Activated T-helper 1 cell treated with anti-CD3 and anti-CD28 coated beads, Interleukin-12 subunit alpha, Interleukin-12 subunit beta, Interleukin-2, Interleukin-4 antibody, amounts not matched to agents 30 ng/mL and 10 ng/mL and 1 ng/mL, durations not matched to agents 14 hours and 24 hours and 36 hours (primary cell): ENCODE measurements at regions not wholly inside any gene's neighbourhood (a gene's known extent, or its start where the extent isn't known, plus 50 kb on each side); places are given as distances from the start of the nearest gene placed in this dataset.
"Not testable (repeated sequence)": the region's sequence is repeated elsewhere in the genome, so short reads cannot be mapped to it uniquely, and the experiment has no call there.

ENCODE experiments used
- DNase-seq: peaks from one replicate; pipeline ENCODE4 v3.0.0; 2021; ENCODE audit warnings: low spot score
- H3K27ac Mint-ChIP-seq: one replicate; pipeline ENCODE4 v1.8.0; 2021; ENCODE audit warnings: mild to moderate bottlenecking, mixed read lengths
- H3K27me3 Mint-ChIP-seq: one replicate; pipeline ENCODE4 v1.8.0; 2022; ENCODE audit warnings: mild to moderate bottlenecking, moderate library complexity, mixed read lengths; ENCODE audit not compliant: insufficient read depth
- H3K36me3 Mint-ChIP-seq: one replicate; pipeline ENCODE4 v1.8.0; 2021; ENCODE audit warnings: low read depth, mixed read lengths
- H3K4me1 Mint-ChIP-seq: one replicate; pipeline ENCODE4 v1.8.0; 2021; ENCODE audit warnings: low read depth, mixed read lengths
- H3K4me3 Mint-ChIP-seq: one replicate; pipeline ENCODE4 v1.8.0; 2021; ENCODE audit warnings: mild to moderate bottlenecking, moderate library complexity, mixed read lengths
- H3K9me3 Mint-ChIP-seq: one replicate; pipeline ENCODE4 v1.8.0; 2021; ENCODE audit warnings: mixed read lengths
- intact Hi-C: fragments of 100-400 bp; cut with micrococcal nuclease; formaldehyde crosslinking; loops from one replicate; pipeline ENCODE4 v1.15.1; 2024

DNA sequence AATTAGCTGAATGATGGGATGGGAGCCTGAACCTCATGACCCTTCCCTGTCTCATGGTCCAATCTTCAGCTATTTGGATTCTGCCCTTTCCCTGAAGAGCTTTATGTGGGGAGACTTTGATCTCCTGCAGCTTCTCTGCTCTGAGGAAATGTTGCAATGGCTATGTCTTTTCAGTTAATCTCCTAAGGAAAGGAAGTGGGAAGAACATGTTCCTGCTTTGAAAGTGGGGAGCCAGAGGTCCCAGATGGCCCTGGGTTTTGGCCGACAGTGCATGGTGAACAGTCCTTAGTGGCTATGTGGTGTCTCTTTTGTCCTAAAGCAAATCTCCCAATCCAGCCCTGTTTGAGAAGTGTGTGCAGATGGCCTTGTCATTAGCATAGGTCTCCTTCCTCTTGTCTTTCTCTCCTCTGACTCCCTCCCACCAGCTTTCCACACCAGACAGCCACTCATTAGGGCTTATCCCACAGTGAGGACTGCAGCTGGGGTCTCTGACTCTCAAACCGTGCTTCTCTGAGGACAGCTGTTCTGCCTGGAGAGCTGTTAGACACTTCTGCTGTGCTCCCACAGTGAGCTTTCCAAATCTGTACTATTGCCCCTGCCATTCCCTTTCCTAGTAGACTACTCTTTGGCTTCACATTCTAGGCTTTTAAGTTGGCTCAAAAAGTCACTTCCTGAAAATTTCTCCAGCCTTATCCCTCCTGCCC, 365.8 kb upstream of the UMPS start:
- peaks cover 7% of the 10 kb centered on the region for H3K27me3 Mint-ChIP-seq
- no peak for DNase-seq
- no peaks in the 10 kb centered on the region for H3K4me1 Mint-ChIP-seq
- no peaks in the 10 kb centered on the region for H3K36me3 Mint-ChIP-seq
- H3K9me3 Mint-ChIP-seq, result no peaks in the 10 kb centered on the region
- H3K4me3 Mint-ChIP-seq, result no peak overlapping the region
- intact Hi-C loops, result no loop called here
- no peak overlapping the region for H3K27ac Mint-ChIP-seq

GRCh38 chr3:124366655-124367054, 363.6 kb upstream of the UMPS start:
- H3K4me3 Mint-ChIP-seq, H3K4me1 Mint-ChIP-seq, H3K27ac Mint-ChIP-seq, H3K9me3 Mint-ChIP-seq, intact Hi-C loops, H3K27me3 Mint-ChIP-seq, H3K36me3 Mint-ChIP-seq, DNase-seq: not testable (repeated sequence)

- no peak overlapping the region for H3K4me3 Mint-ChIP-seq
- intact Hi-C loops, result no loop called here
- H3K4me1 Mint-ChIP-seq, result no peaks in the 10 kb centered on the region
- H3K27ac Mint-ChIP-seq, result no peak overlapping the region
- peaks cover 5% of the 10 kb centered on the region for H3K27me3 Mint-ChIP-seq
- DNase-seq, result no peak
- H3K36me3 Mint-ChIP-seq, result no peaks in the 10 kb centered on the region
- H3K9me3 Mint-ChIP-seq, result no peaks in the 10 kb centered on the region
These were observed 357.5 kb upstream of the UMPS start for GRCh38 chr3:124372775-124373174.

DNA sequence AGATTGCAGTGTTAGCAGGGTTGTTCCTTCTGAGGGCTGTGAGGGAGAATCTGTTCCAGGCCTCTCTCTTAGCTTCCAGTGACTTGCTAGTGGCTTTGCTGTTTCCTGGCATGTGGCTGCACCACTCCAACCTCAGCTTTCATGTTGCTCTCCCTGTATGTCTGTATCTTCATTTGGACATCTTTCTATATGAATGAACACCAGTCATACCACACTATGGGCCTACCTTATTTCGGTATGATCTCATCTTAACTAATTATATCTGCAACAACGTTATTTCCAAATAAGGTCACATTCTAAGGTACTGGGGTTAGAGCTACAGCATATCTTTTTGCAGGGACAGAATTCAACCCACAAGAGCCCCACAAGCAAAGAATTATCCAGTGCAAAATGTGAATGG, 356.7 kb upstream of the UMPS start:
- H3K27ac Mint-ChIP-seq, result no peak overlapping the region
- peaks cover 5% of the 10 kb centered on the region for H3K27me3 Mint-ChIP-seq
- DNase-seq, result no peak
- no peaks in the 10 kb centered on the region for H3K9me3 Mint-ChIP-seq
- no peaks in the 10 kb centered on the region for H3K4me1 Mint-ChIP-seq
- no peak overlapping the region for H3K4me3 Mint-ChIP-seq
- H3K36me3 Mint-ChIP-seq, result no peaks in the 10 kb centered on the region
- intact Hi-C loops, result no loop called here

GRCh38 chr3:124374583-124374982, 355.7 kb upstream of the UMPS start:
- intact Hi-C loops, result no loop called here
- peaks cover 7% of the 10 kb centered on the region for H3K27me3 Mint-ChIP-seq
- no peak overlapping the region for H3K4me3 Mint-ChIP-seq
- H3K27ac Mint-ChIP-seq, result no peak overlapping the region
- DNase-seq, result no peak
- H3K9me3 Mint-ChIP-seq, result no peaks in the 10 kb centered on the region
- no peaks in the 10 kb centered on the region for H3K36me3 Mint-ChIP-seq
- no peaks in the 10 kb centered on the region for H3K4me1 Mint-ChIP-seq

GRCh38 chr3:124381575-124382333, 348.5 kb upstream of the UMPS start:
- H3K36me3 Mint-ChIP-seq, result no peaks in the 10 kb centered on the region
- no peak overlapping the region for H3K27ac Mint-ChIP-seq
- intact Hi-C loops, result no loop called here
- no peak overlapping the region for H3K4me3 Mint-ChIP-seq
- no peaks in the 10 kb centered on the region for H3K9me3 Mint-ChIP-seq
- no peak for DNase-seq
- H3K4me1 Mint-ChIP-seq, result no peaks in the 10 kb centered on the region
- H3K27me3 Mint-ChIP-seq, result peaks cover 4% of the 10 kb centered on the region

- H3K4me1 Mint-ChIP-seq, result no peaks in the 10 kb centered on the region
- no peak for DNase-seq
- H3K27ac Mint-ChIP-seq, result no peak overlapping the region
- no peaks in the 10 kb centered on the region for H3K36me3 Mint-ChIP-seq
- no peak overlapping the region for H3K4me3 Mint-ChIP-seq
- H3K27me3 Mint-ChIP-seq, result peaks cover 7% of the 10 kb centered on the region
- intact Hi-C loops, result no loop called here
- no peaks in the 10 kb centered on the region for H3K9me3 Mint-ChIP-seq
These were observed 347.2 kb upstream of the UMPS start for GRCh38 chr3:124383051-124383450.

GRCh38 chr3:124383846-124384466, 346.3 kb upstream of the UMPS start:
- H3K9me3 Mint-ChIP-seq, result no peaks in the 10 kb centered on the region
- H3K36me3 Mint-ChIP-seq, result no peaks in the 10 kb centered on the region
- intact Hi-C loops, result no loop called here

GRCh38 chr3:124384527-124384926, 345.7 kb upstream of the UMPS start:
- Mint-ChIP-seq H3K27ac (no peak overlapping the region), H3K9me3 (no peaks in the 10 kb centered on the region), H3K27me3 (peaks cover 7% of the 10 kb centered on the region), H3K4me1 (no peaks in the 10 kb centered on the region), H3K4me3 (no peak overlapping the region), H3K36me3 (no peaks in the 10 kb centered on the region)
- no peak for DNase-seq
- intact Hi-C loops, result no loop called here

More at GRCh38 chr3:124383846-124384466, 346.3 kb upstream of the UMPS start:
- no peaks in the 10 kb centered on the region for H3K4me1 Mint-ChIP-seq
- no peak overlapping the region for H3K4me3 Mint-ChIP-seq
- no peak for DNase-seq
- H3K27ac Mint-ChIP-seq, result no peak overlapping the region
- peaks cover 6% of the 10 kb centered on the region for H3K27me3 Mint-ChIP-seq

DNA sequence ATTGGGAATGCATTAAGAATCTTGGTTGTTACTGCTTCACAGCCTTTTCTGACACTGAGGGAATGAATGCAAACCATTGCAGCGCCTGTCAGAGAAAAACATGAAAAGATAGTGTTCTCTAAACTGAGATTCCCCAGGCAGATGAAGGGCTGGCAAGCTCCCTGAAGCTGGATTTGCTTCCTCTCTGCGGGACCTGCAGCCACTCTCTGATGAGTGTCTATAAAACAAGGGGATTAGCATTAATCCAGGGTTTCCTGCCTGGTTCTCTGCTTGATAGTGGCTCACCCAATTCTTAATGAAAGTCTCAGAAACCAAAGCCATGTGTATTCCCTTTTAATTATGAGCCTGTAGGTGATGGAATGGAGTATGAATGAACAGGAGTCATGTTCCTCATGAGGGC, 344.3 kb upstream of the UMPS start:
- Mint-ChIP-seq H3K27me3 (peaks cover 11% of the 10 kb centered on the region), H3K27ac (no peak overlapping the region), H3K4me1 (no peaks in the 10 kb centered on the region), H3K4me3 (no peak overlapping the region), H3K9me3 (no peaks in the 10 kb centered on the region), H3K36me3 (no peaks in the 10 kb centered on the region)
- no peak for DNase-seq
- intact Hi-C loops, result no loop called here

GRCh38 chr3:124386996-124387595, 343.2 kb upstream of the UMPS start:
- Mint-ChIP-seq H3K27ac (no peak overlapping the region), H3K27me3 (peaks cover 14% of the 10 kb centered on the region), H3K4me3 (no peak overlapping the region), H3K4me1 (no peaks in the 10 kb centered on the region), H3K9me3 (no peaks in the 10 kb centered on the region), H3K36me3 (no peaks in the 10 kb centered on the region)
- intact Hi-C loops, result no loop called here
- DNase-seq, result no peak

- Mint-ChIP-seq H3K36me3 (no peaks in the 10 kb centered on the region), H3K9me3 (no peaks in the 10 kb centered on the region), H3K4me3 (no peak overlapping the region), H3K27me3 (peaks cover 12% of the 10 kb centered on the region), H3K4me1 (no peaks in the 10 kb centered on the region), H3K27ac (no peak overlapping the region)
- no peak for DNase-seq
- intact Hi-C loops, result no loop called here
These were observed 338.5 kb upstream of the UMPS start for GRCh38 chr3:124391774-124392173.

DNA sequence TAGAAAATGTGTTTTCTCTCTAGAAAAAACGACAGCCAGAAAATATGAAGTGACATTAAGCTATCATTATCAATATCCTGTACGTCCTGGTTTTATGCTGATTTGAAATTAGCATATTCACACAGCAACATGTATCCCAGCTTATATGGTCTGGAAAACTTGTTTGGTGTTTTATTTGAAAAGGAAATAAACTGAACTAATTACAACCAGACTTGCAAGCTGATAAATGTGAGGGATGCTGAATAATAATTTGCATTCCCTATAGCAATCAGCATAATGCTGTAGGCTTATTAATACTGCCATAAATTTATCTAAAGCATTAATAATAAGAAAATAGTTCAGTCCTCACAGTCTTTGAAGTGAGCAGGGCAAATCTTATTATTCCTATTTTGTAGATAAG, 336.9 kb upstream of the UMPS start:
- Mint-ChIP-seq H3K27ac (no peak overlapping the region), H3K9me3 (no peaks in the 10 kb centered on the region), H3K4me3 (no peak overlapping the region), H3K4me1 (no peaks in the 10 kb centered on the region), H3K27me3 (peaks cover 9% of the 10 kb centered on the region), H3K36me3 (no peaks in the 10 kb centered on the region)
- intact Hi-C loops, result no loop called here
- no peak for DNase-seq
